ENCODE measurements at regions not wholly inside any gene's neighbourhood (a gene's known extent, or its start where the extent isn't known, plus 50 kb on each side); places are given as distances from the start of the nearest gene placed in this dataset.

GRCh38 chr6:127641905-127642304, 64.9 kb downstream of the C6orf58 start:
- DNase-seq (ENCODE audit: low spot score in 2 of 2) (no peak), ATAC-seq (peak in 1 of 2 donors; percentile 47)
- Mint-ChIP-seq H3K9me3 (peaks cover 0 to 6% of the 10 kb centered on the region in 2 donors), H3K27ac (no peak overlapping the region), H3K36me3 (peaks cover 0 to 8% of the 10 kb centered on the region in 2 donors)

All from activated naive CD4-positive, alpha-beta T cell treated with anti-CD3 and anti-CD28 coated beads, Interleukin-2, amount 50 U/mL, for 72 hours (primary cell).